ENCODE measurements at regions not wholly inside any gene's neighbourhood (a gene's known extent, or its start where the extent isn't known, plus 50 kb on each side); places are given as distances from the start of the nearest gene placed in this dataset.

DNA sequence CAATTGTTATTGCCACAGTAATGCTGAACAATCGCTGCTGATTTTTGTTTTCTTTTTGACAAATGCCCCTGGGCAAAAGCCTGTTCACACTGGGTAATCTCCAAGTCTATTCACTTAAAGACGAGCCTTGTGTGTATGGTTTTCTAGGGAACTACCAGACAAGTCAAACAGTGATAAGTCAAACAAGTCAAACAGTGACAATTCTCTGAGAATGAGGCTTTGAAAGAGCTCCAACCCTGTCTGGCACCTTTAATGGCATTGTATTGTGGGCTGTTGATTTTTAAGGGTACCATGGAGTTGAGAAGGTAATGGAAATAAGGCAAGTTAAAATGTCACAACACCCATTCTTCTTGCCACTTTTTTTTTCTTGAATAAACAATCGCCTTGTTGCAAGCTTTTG is 59.4 kb upstream of the TMC3 start:
- peaks cover 0 to 9% (median 0%) of the 10 kb centered on the region in 4 donors for H3K9me3 ChIP-seq
- TF ChIP-seq, protein P1, sequence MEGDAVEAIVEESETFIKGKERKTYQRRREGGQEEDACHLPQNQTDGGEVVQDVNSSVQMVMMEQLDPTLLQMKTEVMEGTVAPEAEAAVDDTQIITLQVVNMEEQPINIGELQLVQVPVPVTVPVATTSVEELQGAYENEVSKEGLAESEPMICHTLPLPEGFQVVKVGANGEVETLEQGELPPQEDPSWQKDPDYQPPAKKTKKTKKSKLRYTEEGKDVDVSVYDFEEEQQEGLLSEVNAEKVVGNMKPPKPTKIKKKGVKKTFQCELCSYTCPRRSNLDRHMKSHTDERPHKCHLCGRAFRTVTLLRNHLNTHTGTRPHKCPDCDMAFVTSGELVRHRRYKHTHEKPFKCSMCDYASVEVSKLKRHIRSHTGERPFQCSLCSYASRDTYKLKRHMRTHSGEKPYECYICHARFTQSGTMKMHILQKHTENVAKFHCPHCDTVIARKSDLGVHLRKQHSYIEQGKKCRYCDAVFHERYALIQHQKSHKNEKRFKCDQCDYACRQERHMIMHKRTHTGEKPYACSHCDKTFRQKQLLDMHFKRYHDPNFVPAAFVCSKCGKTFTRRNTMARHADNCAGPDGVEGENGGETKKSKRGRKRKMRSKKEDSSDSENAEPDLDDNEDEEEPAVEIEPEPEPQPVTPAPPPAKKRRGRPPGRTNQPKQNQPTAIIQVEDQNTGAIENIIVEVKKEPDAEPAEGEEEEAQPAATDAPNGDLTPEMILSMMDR (IDR thresholded peaks at IDR 0.05): no peak
- TF ChIP-seq EP300 (IDR thresholded peaks at IDR 0.05) (no peak), POLR2A (IDR thresholded peaks at IDR 0.05) (no peak)
- H3K27me3 ChIP-seq: no peaks in the 10 kb centered on the region
- H3K36me3 ChIP-seq: no peaks in the 10 kb centered on the region
- no peak overlapping the region for H3K4me3 ChIP-seq
- 58 to 64% methylated on average over 3 of the region's 3 CpGs for WGBS, 2 donors
- no peak overlapping the region for H3K27ac ChIP-seq
- H3K4me1 ChIP-seq: no peaks in the 10 kb centered on the region
- no peak for DNase-seq (ENCODE audit: low spot score in 2 of 2)

DNA sequence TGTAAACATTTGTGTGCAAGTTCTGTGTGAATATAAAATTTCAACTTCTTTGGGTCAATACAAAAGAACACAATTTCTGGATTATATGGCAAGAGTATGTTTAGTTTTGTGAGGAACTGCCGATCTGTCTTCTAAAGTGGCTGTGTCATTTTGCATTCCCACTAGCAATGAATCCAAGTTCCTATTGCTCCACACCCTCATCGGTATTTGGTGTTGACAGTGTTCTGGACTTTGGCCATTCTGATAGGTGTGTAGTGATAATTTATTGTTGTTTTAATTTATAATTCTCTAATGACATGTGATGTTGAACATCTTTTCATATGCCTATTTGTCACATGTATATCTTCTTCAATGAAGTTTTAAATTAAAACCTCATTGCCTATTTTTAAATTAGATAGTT is 58.2 kb upstream of the TMC3 start:
- DNase-seq (ENCODE audit: low spot score in 2 of 2): no peak
- 86 to 87% methylated on average over 2 of the region's 2 CpGs for WGBS, 2 donors
- H3K4me1 ChIP-seq: no peaks in the 10 kb centered on the region
- H3K4me3 ChIP-seq: no peak overlapping the region
- peaks cover 0 to 9% (median 0%) of the 10 kb centered on the region in 4 donors for H3K9me3 ChIP-seq
- H3K27ac ChIP-seq: no peak overlapping the region
- H3K36me3 ChIP-seq: no peaks in the 10 kb centered on the region
- TF ChIP-seq POLR2A (IDR thresholded peaks at IDR 0.05) (no peak), EP300 (IDR thresholded peaks at IDR 0.05) (no peak)
- TF ChIP-seq, protein P1 (IDR thresholded peaks at IDR 0.05): no peak
- no peaks in the 10 kb centered on the region for H3K27me3 ChIP-seq

DNA sequence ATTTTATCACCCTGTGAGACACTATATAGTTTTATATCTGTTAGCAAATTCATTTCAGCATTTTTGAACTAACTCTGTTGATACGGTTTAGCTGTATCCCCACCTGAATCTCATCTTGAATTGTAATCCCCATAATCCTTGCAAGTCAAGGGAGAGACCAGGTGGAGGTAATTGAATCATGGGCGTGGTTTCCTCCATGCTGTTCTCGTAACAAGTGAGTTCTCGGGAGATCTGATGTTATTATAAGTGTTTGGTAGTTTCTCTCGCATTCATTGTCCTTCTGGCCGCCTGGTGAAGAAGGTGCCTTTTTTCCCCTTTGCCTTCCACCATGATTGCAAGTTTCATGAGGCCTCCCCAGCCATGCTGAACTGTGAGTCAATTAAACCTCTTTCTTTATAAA is 53.2 kb upstream of the TMC3 start:
- Histone ChIP-seq H3K4me1 (no peaks in the 10 kb centered on the region), H3K4me3 (no peak overlapping the region), H3K27ac (no peak overlapping the region), H3K36me3 (no peaks in the 10 kb centered on the region), H3K9me3 (peaks cover 0 to 9% (median 0%) of the 10 kb centered on the region in 4 donors), H3K27me3 (no peaks in the 10 kb centered on the region)
- 73 to 82% methylated on average over 6 of the region's 6 CpGs for WGBS, 2 donors
- no peak for DNase-seq (ENCODE audit: low spot score in 2 of 2)
- TF ChIP-seq, protein P1 (IDR thresholded peaks at IDR 0.05): no peak
- TF ChIP-seq POLR2A (IDR thresholded peaks at IDR 0.05): no peak
- TF ChIP-seq EP300 (IDR thresholded peaks at IDR 0.05): no peak

DNA sequence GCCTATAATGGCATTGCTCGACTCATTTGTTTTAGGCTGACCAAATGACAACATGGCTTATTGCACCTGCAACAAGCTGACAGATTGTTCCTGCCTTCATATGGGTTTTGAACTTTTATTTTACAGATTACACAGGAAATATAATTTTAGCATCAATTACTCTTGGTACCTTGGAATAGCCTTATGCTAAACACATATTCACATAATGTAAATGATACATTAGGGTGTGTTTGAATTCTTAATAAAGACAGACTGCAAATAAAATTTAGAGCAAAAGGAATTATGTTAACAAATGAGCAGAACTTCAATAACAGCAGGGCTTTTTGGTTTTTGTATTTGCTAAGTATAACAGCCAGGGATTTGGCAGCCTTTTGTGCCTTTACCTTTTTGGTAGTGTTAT is 51.9 kb upstream of the TMC3 start:
- no peak for DNase-seq (ENCODE audit: low spot score in 2 of 2)
- no peaks in the 10 kb centered on the region for H3K27me3 ChIP-seq
- no peak overlapping the region for H3K4me3 ChIP-seq
- H3K27ac ChIP-seq: no peak overlapping the region
- no peaks in the 10 kb centered on the region for H3K4me1 ChIP-seq
- no peaks in the 10 kb centered on the region for H3K36me3 ChIP-seq
- peaks cover 0 to 7% (median 0%) of the 10 kb centered on the region in 4 donors for H3K9me3 ChIP-seq
- no peak for TF ChIP-seq POLR2A (IDR thresholded peaks at IDR 0.05)
- TF ChIP-seq EP300 (IDR thresholded peaks at IDR 0.05): no peak
- TF ChIP-seq, protein P1 (IDR thresholded peaks at IDR 0.05): no peak
- 88 to 95% methylated on average over 1 of the region's 1 CpG for WGBS, 2 donors
